Fibroblast of villous mesenchyme (primary cell): ENCODE measurements at regions not wholly inside any gene's neighbourhood (a gene's known extent, or its start where the extent isn't known, plus 50 kb on each side); places are given as distances from the start of the nearest gene placed in this dataset.

Source experiments
- DNase-seq: peaks from one replicate; pipeline ENCODE4 v3.0.0-alpha.2; 2010; ENCODE audit warnings: low read depth
- H3K4me3 ChIP-seq: 2 replicates; pipeline ENCODE4 v1.5.1; 2011; ENCODE audit warnings: low read depth, mild to moderate bottlenecking, low read length
- TF ChIP-seq, protein P1 (sequence below): IDR thresholded peaks from 2 replicates; pipeline ENCODE4 v1.5.1; 2012; ENCODE audit warnings: low read depth, mild to moderate bottlenecking, low read length; ENCODE audit not compliant: insufficient read depth

DNA sequence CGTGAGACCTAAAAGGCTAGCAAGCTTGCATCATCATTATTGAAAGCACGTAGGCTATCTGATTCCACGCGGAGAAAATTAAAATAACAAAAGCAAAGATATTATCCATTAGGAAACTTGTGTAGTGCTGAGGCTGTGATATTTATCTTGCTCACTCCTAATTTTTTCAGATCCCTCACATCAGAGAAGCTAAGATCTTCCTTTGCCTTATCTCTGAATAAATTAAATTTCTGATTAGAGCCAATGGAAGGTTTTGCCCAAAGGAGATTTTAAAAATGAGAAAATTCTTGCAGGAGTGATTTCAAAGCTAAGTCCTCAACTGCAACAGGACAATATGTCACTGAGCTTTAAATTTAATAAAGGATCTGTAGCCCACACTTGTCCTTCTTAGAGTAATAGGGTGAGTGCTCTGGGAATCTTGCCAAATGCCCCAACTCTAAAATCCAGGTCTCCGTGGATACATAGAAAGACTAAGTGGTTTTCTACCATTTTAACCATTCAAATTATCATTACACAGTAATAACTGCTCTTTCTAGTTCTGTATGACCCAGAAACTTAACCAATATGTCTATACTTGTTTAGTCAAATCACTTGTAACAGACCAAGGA is 295.0 kb downstream of the CAAP1 start:
- TF ChIP-seq, protein P1, sequence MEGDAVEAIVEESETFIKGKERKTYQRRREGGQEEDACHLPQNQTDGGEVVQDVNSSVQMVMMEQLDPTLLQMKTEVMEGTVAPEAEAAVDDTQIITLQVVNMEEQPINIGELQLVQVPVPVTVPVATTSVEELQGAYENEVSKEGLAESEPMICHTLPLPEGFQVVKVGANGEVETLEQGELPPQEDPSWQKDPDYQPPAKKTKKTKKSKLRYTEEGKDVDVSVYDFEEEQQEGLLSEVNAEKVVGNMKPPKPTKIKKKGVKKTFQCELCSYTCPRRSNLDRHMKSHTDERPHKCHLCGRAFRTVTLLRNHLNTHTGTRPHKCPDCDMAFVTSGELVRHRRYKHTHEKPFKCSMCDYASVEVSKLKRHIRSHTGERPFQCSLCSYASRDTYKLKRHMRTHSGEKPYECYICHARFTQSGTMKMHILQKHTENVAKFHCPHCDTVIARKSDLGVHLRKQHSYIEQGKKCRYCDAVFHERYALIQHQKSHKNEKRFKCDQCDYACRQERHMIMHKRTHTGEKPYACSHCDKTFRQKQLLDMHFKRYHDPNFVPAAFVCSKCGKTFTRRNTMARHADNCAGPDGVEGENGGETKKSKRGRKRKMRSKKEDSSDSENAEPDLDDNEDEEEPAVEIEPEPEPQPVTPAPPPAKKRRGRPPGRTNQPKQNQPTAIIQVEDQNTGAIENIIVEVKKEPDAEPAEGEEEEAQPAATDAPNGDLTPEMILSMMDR: no peak
- no peak for DNase-seq
- no peak overlapping the region for H3K4me3 ChIP-seq

DNA sequence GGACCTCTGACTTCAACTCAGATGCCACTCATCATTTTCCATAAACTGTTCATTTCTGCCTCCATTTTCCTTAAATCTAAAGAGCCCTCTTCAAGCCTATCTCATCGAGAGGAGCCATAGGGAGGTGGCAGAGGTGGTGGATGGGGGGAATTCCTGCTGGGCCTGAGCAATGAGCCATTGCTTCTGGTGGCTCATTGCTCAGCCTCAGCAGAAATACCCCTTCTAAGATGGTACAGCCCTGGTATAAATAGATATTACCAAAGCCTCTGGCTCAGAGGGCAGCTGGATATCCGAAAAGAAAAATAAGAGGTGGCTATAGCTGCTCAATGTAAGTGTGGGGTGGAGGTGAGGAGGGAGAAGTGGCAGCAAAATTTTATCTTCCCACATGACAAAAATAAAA is 313.5 kb downstream of the CAAP1 start:
- TF ChIP-seq, protein P1: no peak
- H3K4me3 ChIP-seq: no peak overlapping the region
- no peak for DNase-seq

DNA sequence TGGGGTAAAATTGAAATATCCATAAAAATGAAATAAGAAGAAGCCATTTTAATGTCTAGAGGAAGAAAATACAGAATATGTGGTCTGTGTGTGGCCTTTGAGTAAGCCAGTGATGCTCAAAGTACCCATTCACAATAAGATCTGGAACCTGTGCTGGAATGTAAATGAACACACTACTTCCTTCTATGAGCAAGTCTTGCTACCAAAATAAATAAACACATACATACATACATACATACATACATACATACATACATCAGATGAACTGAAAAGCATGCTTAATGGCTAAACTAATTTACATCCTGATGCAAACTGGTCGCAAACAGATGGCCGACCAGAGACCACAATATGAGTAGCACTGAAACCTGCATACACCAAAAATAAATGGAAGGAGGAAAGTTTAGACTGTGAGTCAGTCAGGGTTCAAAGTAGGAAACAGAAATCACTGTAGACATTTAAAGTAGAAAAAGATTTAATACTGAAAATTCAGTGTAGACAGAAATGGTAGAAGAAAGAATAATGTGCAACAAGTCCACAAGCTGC is 317.6 kb downstream of the CAAP1 start:
- no peak overlapping the region for H3K4me3 ChIP-seq
- TF ChIP-seq, protein P1: no peak
- DNase-seq: no peak

DNA sequence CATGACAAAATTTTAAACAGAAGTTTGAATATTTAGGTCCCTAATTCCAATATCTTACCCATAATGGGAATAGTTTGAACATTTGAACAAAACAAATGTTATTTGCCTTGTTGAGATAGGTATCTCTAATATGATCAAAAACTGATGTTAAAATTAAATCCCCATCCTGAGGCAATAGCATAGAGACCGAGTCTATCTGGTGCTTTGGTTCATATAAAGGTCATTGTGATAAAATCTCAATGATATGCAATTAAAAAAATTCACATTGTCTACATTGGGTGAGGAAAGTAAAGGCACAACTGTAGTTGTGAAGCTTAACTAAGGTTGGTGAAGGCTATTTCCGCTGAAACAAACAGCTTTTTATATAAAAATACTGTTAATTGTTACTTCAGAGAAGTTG is 318.3 kb downstream of the CAAP1 start:
- TF ChIP-seq, protein P1: no peak
- no peak overlapping the region for H3K4me3 ChIP-seq
- DNase-seq: no peak

DNA sequence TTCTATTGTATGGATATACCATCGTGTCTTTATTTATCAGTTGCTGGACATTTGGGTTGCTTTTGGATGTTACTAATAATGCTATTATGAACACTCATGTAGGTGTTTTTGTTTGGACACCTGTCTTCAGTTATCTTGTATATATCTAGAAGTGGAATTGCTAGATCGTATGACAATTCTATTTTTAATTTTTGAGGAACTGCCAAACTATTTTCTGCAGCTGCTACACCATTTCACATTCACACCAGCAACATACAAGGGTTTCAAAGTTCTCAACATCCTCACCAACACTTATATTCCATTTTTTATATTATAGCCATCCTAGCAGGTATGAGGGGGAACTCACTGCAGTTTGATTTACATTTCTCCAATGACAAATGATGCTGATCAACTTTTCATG is 324.6 kb downstream of the CAAP1 start:
- H3K4me3 ChIP-seq: no peak overlapping the region
- TF ChIP-seq, protein P1: no peak
- no peak for DNase-seq

DNA sequence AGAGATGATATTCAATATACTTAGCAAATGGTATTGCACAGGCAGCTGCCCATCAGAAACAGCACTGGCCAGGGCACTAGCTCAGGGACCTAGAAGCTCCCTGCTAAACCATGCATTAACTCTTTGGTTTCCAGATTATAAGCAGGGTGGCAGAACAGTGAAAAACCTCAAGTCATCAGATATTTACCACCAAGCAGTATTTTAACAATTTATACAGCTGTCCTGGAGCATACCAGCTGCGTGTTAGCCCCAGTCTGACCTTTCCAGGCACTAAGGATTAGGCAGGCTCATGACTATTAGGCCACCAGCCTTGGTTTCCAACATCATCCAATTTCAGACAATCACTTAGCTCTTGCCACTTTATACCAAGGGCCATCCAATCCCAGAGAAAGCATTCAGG is 326.5 kb downstream of the CAAP1 start:
- no peak for DNase-seq
- H3K4me3 ChIP-seq: no peak overlapping the region
- TF ChIP-seq, protein P1: no peak

GRCh38 chr9:26565118-26565517 is 327.5 kb downstream of the CAAP1 start:
- no peak overlapping the region for H3K4me3 ChIP-seq
- TF ChIP-seq, protein P1: no peak
- DNase-seq: no peak
